ENCODE measurements at regions not wholly inside any gene's neighbourhood (a gene's known extent, or its start where the extent isn't known, plus 50 kb on each side); places are given as distances from the start of the nearest gene placed in this dataset.
A peak's percentile ranks its signal among the peaks of the same experiment; 100 is the strongest.

- H3K9ac ChIP-seq (ENCODE audit: insufficient read depth in 1 of 2, low read length in 2 of 2): no peak overlapping the region
- H3K36me3 ChIP-seq (ENCODE audit: control insufficient read depth in 4 of 4, insufficient read depth in 4 of 4, low read length in 4 of 4): no peaks in the 10 kb centered on the region
- ATAC-seq (ENCODE audit: insufficient read depth, low FRiP score) (no peak), DNase-seq (no peak)
- H3K27ac ChIP-seq (ENCODE audit: low read depth in 1 of 2, low read length in 1 of 2): no peak overlapping the region
- 60 to 78% methylated on average over 1 of the region's 1 CpG for WGBS, 2 donors
- no peaks in the 10 kb centered on the region for H3K27me3 ChIP-seq (ENCODE audit: control insufficient read depth in 3 of 3, insufficient read depth in 3 of 3, low read length in 2 of 3)
- no peak overlapping the region for H3K4me3 ChIP-seq
- no peaks in the 10 kb centered on the region for H3K4me1 ChIP-seq (ENCODE audit: control insufficient read depth in 5 of 5, insufficient read depth in 5 of 5, low read length in 5 of 5)
- peaks cover 0 to 6% (median 5%) of the 10 kb centered on the region in 4 donors for H3K9me3 ChIP-seq (ENCODE audit: control insufficient read depth in 4 of 4, insufficient read depth in 3 of 4, low read length in 3 of 4)
- TF ChIP-seq CTCF (IDR thresholded peaks at IDR 0.05; ENCODE audit: control extremely low read depth, extremely low read depth): no peak
These were observed 544.4 kb upstream of the CXADR start for GRCh38 chr21:16968436-16968835.

- H3K9me3 ChIP-seq (ENCODE audit: control insufficient read depth in 4 of 4, insufficient read depth in 3 of 4, low read length in 3 of 4): peaks cover 0 to 6% (median 5%) of the 10 kb centered on the region in 4 donors
- DNase-seq (no peak), ATAC-seq (ENCODE audit: insufficient read depth, low FRiP score) (no peak)
- WGBS, 2 donors: 36 to 39% methylated on average over 2 of the region's 2 CpGs
- no peaks in the 10 kb centered on the region for H3K27me3 ChIP-seq (ENCODE audit: control insufficient read depth in 3 of 3, insufficient read depth in 3 of 3, low read length in 2 of 3)
- TF ChIP-seq CTCF (IDR thresholded peaks at IDR 0.05; ENCODE audit: control extremely low read depth, extremely low read depth): no peak
- no peak overlapping the region for H3K27ac ChIP-seq (ENCODE audit: low read depth in 1 of 2, low read length in 1 of 2)
- H3K36me3 ChIP-seq (ENCODE audit: control insufficient read depth in 4 of 4, insufficient read depth in 4 of 4, low read length in 4 of 4): no peaks in the 10 kb centered on the region
- H3K4me1 ChIP-seq (ENCODE audit: control insufficient read depth in 5 of 5, insufficient read depth in 5 of 5, low read length in 5 of 5): no peaks in the 10 kb centered on the region
- H3K9ac ChIP-seq (ENCODE audit: insufficient read depth in 1 of 2, low read length in 2 of 2): no peak overlapping the region
- H3K4me3 ChIP-seq: no peak overlapping the region
These were observed 543.2 kb upstream of the CXADR start for GRCh38 chr21:16969636-16970035.

DNA sequence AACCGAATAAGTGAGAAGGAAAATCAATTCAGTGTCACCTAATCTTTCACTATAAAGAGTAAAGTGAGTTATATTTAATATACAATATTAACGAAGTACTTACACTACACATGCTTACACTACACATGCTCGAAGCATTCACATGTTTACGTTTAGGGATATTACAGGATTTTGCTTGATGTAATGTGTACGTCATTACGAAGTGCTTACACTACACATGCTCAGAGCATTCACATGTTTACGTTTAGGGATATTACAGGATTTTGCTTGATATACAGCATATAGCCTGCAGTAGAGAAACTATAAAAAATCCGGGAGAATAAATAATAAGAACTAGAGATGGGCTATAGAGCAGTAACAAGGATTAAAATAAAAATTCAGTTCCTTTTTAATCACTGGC lies 538.8 kb upstream of the CXADR start:
- H3K4me3 ChIP-seq: no peak overlapping the region
- H3K9ac ChIP-seq (ENCODE audit: insufficient read depth in 1 of 2, low read length in 2 of 2): no peak overlapping the region
- DNase-seq (peak in 1 of 3 donors; percentile 31), ATAC-seq (ENCODE audit: insufficient read depth, low FRiP score) (no peak)
- TF ChIP-seq CTCF (IDR thresholded peaks at IDR 0.05; ENCODE audit: control extremely low read depth, extremely low read depth): no peak
- no peak overlapping the region for H3K27ac ChIP-seq (ENCODE audit: low read depth in 1 of 2, low read length in 1 of 2)
- H3K4me1 ChIP-seq (ENCODE audit: control insufficient read depth in 5 of 5, insufficient read depth in 5 of 5, low read length in 5 of 5): peaks cover 0 to 14% (median 6%) of the 10 kb centered on the region in 5 donors
- 84% methylated on average over 8 of the region's 8 CpGs for WGBS, 2 donors
- H3K27me3 ChIP-seq (ENCODE audit: control insufficient read depth in 3 of 3, insufficient read depth in 3 of 3, low read length in 2 of 3): no peaks in the 10 kb centered on the region
- H3K9me3 ChIP-seq (ENCODE audit: control insufficient read depth in 4 of 4, insufficient read depth in 3 of 4, low read length in 3 of 4): no peaks in the 10 kb centered on the region
- H3K36me3 ChIP-seq (ENCODE audit: control insufficient read depth in 4 of 4, insufficient read depth in 4 of 4, low read length in 4 of 4): no peaks in the 10 kb centered on the region

- DNase-seq (peak in 2 of 3 donors; percentile 64 to 69), ATAC-seq (ENCODE audit: insufficient read depth, low FRiP score) (no peak)
- Histone ChIP-seq H3K27me3 (ENCODE audit: control insufficient read depth in 3 of 3, insufficient read depth in 3 of 3, low read length in 2 of 3) (no peaks in the 10 kb centered on the region), H3K36me3 (ENCODE audit: control insufficient read depth in 4 of 4, insufficient read depth in 4 of 4, low read length in 4 of 4) (no peaks in the 10 kb centered on the region), H3K4me3 (no peak overlapping the region), H3K9ac (ENCODE audit: insufficient read depth in 1 of 2, low read length in 2 of 2) (peak overlapping the region in 1 of 2 donors; percentile 18), H3K9me3 (ENCODE audit: control insufficient read depth in 4 of 4, insufficient read depth in 3 of 4, low read length in 3 of 4) (no peaks in the 10 kb centered on the region), H3K4me1 (ENCODE audit: control insufficient read depth in 5 of 5, insufficient read depth in 5 of 5, low read length in 5 of 5) (peaks cover 0 to 14% (median 6%) of the 10 kb centered on the region in 5 donors), H3K27ac (ENCODE audit: low read depth in 1 of 2, low read length in 1 of 2) (no peak overlapping the region)
- no peak for TF ChIP-seq CTCF (IDR thresholded peaks at IDR 0.05; ENCODE audit: control extremely low read depth, extremely low read depth)
- WGBS, 2 donors: 31 to 44% methylated on average over 2 of the region's 2 CpGs
These were observed 536.6 kb upstream of the CXADR start for GRCh38 chr21:16976193-16976592.

Measured in lung (tissue), 11 donors.